OCI-LY1 (cell line): ENCODE measurements at regions not wholly inside any gene's neighbourhood (a gene's known extent, or its start where the extent isn't known, plus 50 kb on each side); places are given as distances from the start of the nearest gene placed in this dataset.

Experiments used
- H2AFZ ChIP-seq: fragments of 200-600 bp; sonication (generic), shearing (Covaris generic); 2 replicates; pipeline ENCODE4 v1.6.0; 2014; ENCODE audit warnings: antibody characterized with exemption, mild to moderate bottlenecking, low read length
- H3F3A ChIP-seq: fragments of 200-600 bp; sonication (generic), shearing (Covaris generic); 2 replicates; pipeline ENCODE4 v1.6.0; 2014; ENCODE audit warnings: mild to moderate bottlenecking, antibody characterized with exemption, low read length, moderate library complexity; ENCODE audit not compliant: insufficient read depth
- H3K27ac ChIP-seq: fragments of 200-600 bp; sonication (generic); 2 replicates; pipeline ENCODE4 v1.5.1; 2014; ENCODE audit warnings: low read length, mixed run types, mild to moderate bottlenecking, low read depth; ENCODE audit not compliant: poor library complexity, severe bottlenecking
- H3K27me3 ChIP-seq: fragments of 200-600 bp; sonication (generic); 2 replicates; pipeline ENCODE4 v1.6.0; 2014; ENCODE audit warnings: antibody characterized with exemption, mild to moderate bottlenecking, low read length, moderate library complexity; ENCODE audit not compliant: insufficient read depth
- H3K36me3 ChIP-seq: fragments of 200-600 bp; sonication (generic); 2 replicates; pipeline ENCODE4 v1.6.1; 2014; ENCODE audit warnings: mild to moderate bottlenecking, antibody characterized with exemption, low read length, moderate library complexity, mixed read lengths; ENCODE audit not compliant: insufficient read depth
- H3K4me1 ChIP-seq: fragments of 200-600 bp; sonication (generic); 2 replicates; pipeline ENCODE4 v1.5.1; 2014; ENCODE audit warnings: mild to moderate bottlenecking, low read length, moderate library complexity; ENCODE audit not compliant: insufficient read depth, severe bottlenecking
- H3K4me2 ChIP-seq: fragments of 200-600 bp; sonication (generic), shearing (Covaris generic); 2 replicates; pipeline ENCODE4 v1.6.1; 2014; ENCODE audit warnings: low read length
- H3K4me3 ChIP-seq: fragments of 200-600 bp; sonication (generic); 2 replicates; pipeline ENCODE4 v1.5.1; 2014; ENCODE audit warnings: low read length, low read depth, mild to moderate bottlenecking, mixed read lengths; ENCODE audit not compliant: poor library complexity, severe bottlenecking
- H3K79me2 ChIP-seq: fragments of 200-600 bp; shearing (Covaris generic); 2 replicates; pipeline ENCODE4 v1.6.1; 2016; ENCODE audit warnings: mixed run types, low read length, mixed read lengths; ENCODE audit not compliant: insufficient read depth
- H3K9ac ChIP-seq: fragments of 200-600 bp; sonication (generic), shearing (Covaris generic); 2 replicates; pipeline ENCODE4 v1.6.1; 2014; ENCODE audit warnings: mild to moderate bottlenecking, low read length, mixed read lengths
- H3K9me2 ChIP-seq: fragments of 200-600 bp; sonication (generic), shearing (Covaris generic); 2 replicates; pipeline ENCODE4 v1.6.1; 2014; ENCODE audit warnings: low read depth, mild to moderate bottlenecking, low read length, mixed read lengths
- H3K9me3 ChIP-seq: fragments of 200-600 bp; shearing (Covaris generic); 2 replicates; pipeline ENCODE4 v1.6.1; 2014; ENCODE audit warnings: low read length, mixed read lengths
- H4K20me1 ChIP-seq: fragments of 200-600 bp; sonication (generic), shearing (Covaris generic); 2 replicates; pipeline ENCODE4 v1.6.0; 2016; ENCODE audit warnings: mild to moderate bottlenecking, low read length; ENCODE audit not compliant: insufficient read depth
- CTCF ChIP-seq: fragments of 200-600 bp; sonication (generic), shearing (Covaris generic); IDR thresholded peaks from 2 replicates; pipeline ENCODE4 v1.5.1; 2017; ENCODE audit warnings: mild to moderate bottlenecking, antibody characterized with exemption, low read length, moderate library complexity, mixed read lengths
- EZH2 ChIP-seq: fragments of 200-600 bp; sonication (generic), shearing (Covaris generic); IDR thresholded peaks from 2 replicates; pipeline ENCODE4 v1.8.0; 2017; ENCODE audit warnings: borderline replicate concordance, mixed run types, mild to moderate bottlenecking, antibody characterized with exemption, low read length, moderate library complexity, mixed read lengths

GRCh38 chr4:178271386-178271785 lies 829.1 kb upstream of the AGA start:
- H4K20me1 ChIP-seq: no peaks in the 10 kb centered on the region
- no peaks in the 10 kb centered on the region for H3K9me2 ChIP-seq
- H3K4me1 ChIP-seq: no peaks in the 10 kb centered on the region
- no peak overlapping the region for H3K4me2 ChIP-seq
- H3K4me3 ChIP-seq: no peak overlapping the region
- TF ChIP-seq CTCF (no peak), EZH2 (no peak)
- no peak overlapping the region for H3K27ac ChIP-seq
- H3K36me3 ChIP-seq: no peaks in the 10 kb centered on the region
- H3F3A ChIP-seq: no peaks in the 10 kb centered on the region
- H2AFZ ChIP-seq: no peak overlapping the region
- H3K9ac ChIP-seq: no peak overlapping the region
- no peaks in the 10 kb centered on the region for H3K79me2 ChIP-seq
- H3K9me3 ChIP-seq: no peaks in the 10 kb centered on the region
- H3K27me3 ChIP-seq: no peaks in the 10 kb centered on the region

GRCh38 chr4:178273168-178273567 lies 830.9 kb upstream of the AGA start:
- no peaks in the 10 kb centered on the region for H3K27me3 ChIP-seq
- H3K4me1 ChIP-seq: no peaks in the 10 kb centered on the region
- no peaks in the 10 kb centered on the region for H3K9me3 ChIP-seq
- H3K9me2 ChIP-seq: no peaks in the 10 kb centered on the region
- H3K79me2 ChIP-seq: no peaks in the 10 kb centered on the region
- H3K4me2 ChIP-seq: no peak overlapping the region
- no peak overlapping the region for H2AFZ ChIP-seq
- H3F3A ChIP-seq: no peaks in the 10 kb centered on the region
- no peak overlapping the region for H3K9ac ChIP-seq
- no peaks in the 10 kb centered on the region for H4K20me1 ChIP-seq
- no peak overlapping the region for H3K27ac ChIP-seq
- no peak for TF ChIP-seq EZH2
- TF ChIP-seq CTCF: no peak
- H3K4me3 ChIP-seq: no peak overlapping the region
- no peaks in the 10 kb centered on the region for H3K36me3 ChIP-seq

- H3K27ac ChIP-seq: no peak overlapping the region
- no peaks in the 10 kb centered on the region for H3K27me3 ChIP-seq
- no peak overlapping the region for H2AFZ ChIP-seq
- no peaks in the 10 kb centered on the region for H3K4me1 ChIP-seq
- no peaks in the 10 kb centered on the region for H3K9me2 ChIP-seq
- H3K9ac ChIP-seq: no peak overlapping the region
- no peak overlapping the region for H3K4me2 ChIP-seq
- no peaks in the 10 kb centered on the region for H4K20me1 ChIP-seq
- no peaks in the 10 kb centered on the region for H3K36me3 ChIP-seq
- H3K4me3 ChIP-seq: no peak overlapping the region
- no peaks in the 10 kb centered on the region for H3K9me3 ChIP-seq
- no peaks in the 10 kb centered on the region for H3K79me2 ChIP-seq
- no peak for TF ChIP-seq EZH2
- TF ChIP-seq CTCF: peak; percentile 41; the same call in 1 of the 2 replicates
- H3F3A ChIP-seq: no peaks in the 10 kb centered on the region
Observed at GRCh38 chr4:178275671-178276360, 833.6 kb upstream of the AGA start.
